ENCODE measurements at regions not wholly inside any gene's neighbourhood (a gene's known extent, or its start where the extent isn't known, plus 50 kb on each side); places are given as distances from the start of the nearest gene placed in this dataset.

GRCh38 chr6:92274588-92274987 lies 1144.8 kb downstream of the EPHA7 start:
- intact Hi-C loops (cut with DNase I), result no loop called here
- H3K4me3 ChIP-seq, result no peak overlapping the region
- H3K27ac ChIP-seq, result no peak overlapping the region
- H3K4me1 ChIP-seq, result no peaks in the 10 kb centered on the region
- no peaks in the 10 kb centered on the region for H3K9me3 ChIP-seq
- DNase-seq, result no peak
- no peak for ATAC-seq
- H3K36me3 ChIP-seq, result no peaks in the 10 kb centered on the region
- TF ChIP-seq CTCF (IDR thresholded peaks at IDR 0.05), result no peak
- H3K27me3 ChIP-seq (ENCODE audit: low read depth), result no peaks in the 10 kb centered on the region

GRCh38 chr6:92273694-92274093 lies 1145.7 kb downstream of the EPHA7 start:
- H3K4me1 ChIP-seq, result no peaks in the 10 kb centered on the region
- no peak overlapping the region for H3K27ac ChIP-seq
- H3K27me3 ChIP-seq (ENCODE audit: low read depth), result no peaks in the 10 kb centered on the region
- TF ChIP-seq CTCF (IDR thresholded peaks at IDR 0.05), result no peak
- DNase-seq (no peak), ATAC-seq (no peak)
- no peak overlapping the region for H3K4me3 ChIP-seq
- H3K36me3 ChIP-seq, result no peaks in the 10 kb centered on the region
- intact Hi-C loops (cut with DNase I), result no loop called here
- H3K9me3 ChIP-seq, result no peaks in the 10 kb centered on the region

GRCh38 chr6:92271091-92271490 lies 1148.3 kb downstream of the EPHA7 start:
- Histone ChIP-seq H3K27ac (no peak overlapping the region), H3K4me1 (no peaks in the 10 kb centered on the region), H3K36me3 (no peaks in the 10 kb centered on the region), H3K27me3 (ENCODE audit: low read depth) (no peaks in the 10 kb centered on the region), H3K4me3 (no peak overlapping the region), H3K9me3 (no peaks in the 10 kb centered on the region)
- no peak for TF ChIP-seq CTCF (IDR thresholded peaks at IDR 0.05)
- ATAC-seq, result no peak
- intact Hi-C loops (cut with DNase I), result no loop called here
- no peak for DNase-seq

DNA sequence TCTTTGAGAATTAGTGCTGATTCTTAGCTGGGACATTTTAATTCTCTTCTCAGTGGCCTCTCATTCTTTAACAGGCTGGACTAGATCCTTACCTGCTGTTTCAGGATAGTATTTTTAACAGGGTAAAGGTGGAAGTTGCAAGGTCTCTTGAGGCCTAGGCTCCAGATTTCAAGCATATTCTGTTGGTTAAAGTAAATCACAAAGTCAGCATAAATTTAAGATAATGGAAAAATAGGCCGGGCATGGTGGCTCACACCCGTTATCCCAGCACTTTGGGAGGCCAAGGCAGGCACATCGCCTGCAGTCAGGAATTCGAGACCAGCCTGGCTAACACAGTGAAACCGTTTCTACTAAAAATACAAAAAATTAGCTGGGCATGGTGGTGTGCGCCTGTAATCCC lies 1149.0 kb downstream of the EPHA7 start:
- intact Hi-C loops (cut with DNase I), result no loop called here
- Histone ChIP-seq H3K36me3 (no peaks in the 10 kb centered on the region), H3K27me3 (ENCODE audit: low read depth) (no peaks in the 10 kb centered on the region), H3K9me3 (no peaks in the 10 kb centered on the region), H3K27ac (no peak overlapping the region), H3K4me1 (no peaks in the 10 kb centered on the region), H3K4me3 (no peak overlapping the region)
- no peak for ATAC-seq
- no peak for DNase-seq
- no peak for TF ChIP-seq CTCF (IDR thresholded peaks at IDR 0.05)

GRCh38 chr6:92267335-92267734 lies 1152.0 kb downstream of the EPHA7 start:
- intact Hi-C loops (cut with DNase I), result no loop called here
- ATAC-seq (no peak), DNase-seq (no peak)
- H3K4me3 ChIP-seq, result no peak overlapping the region
- H3K27ac ChIP-seq, result no peak overlapping the region
- H3K27me3 ChIP-seq (ENCODE audit: low read depth), result no peaks in the 10 kb centered on the region
- no peak for TF ChIP-seq CTCF (IDR thresholded peaks at IDR 0.05)
- H3K36me3 ChIP-seq, result no peaks in the 10 kb centered on the region
- no peaks in the 10 kb centered on the region for H3K9me3 ChIP-seq
- no peaks in the 10 kb centered on the region for H3K4me1 ChIP-seq

DNA sequence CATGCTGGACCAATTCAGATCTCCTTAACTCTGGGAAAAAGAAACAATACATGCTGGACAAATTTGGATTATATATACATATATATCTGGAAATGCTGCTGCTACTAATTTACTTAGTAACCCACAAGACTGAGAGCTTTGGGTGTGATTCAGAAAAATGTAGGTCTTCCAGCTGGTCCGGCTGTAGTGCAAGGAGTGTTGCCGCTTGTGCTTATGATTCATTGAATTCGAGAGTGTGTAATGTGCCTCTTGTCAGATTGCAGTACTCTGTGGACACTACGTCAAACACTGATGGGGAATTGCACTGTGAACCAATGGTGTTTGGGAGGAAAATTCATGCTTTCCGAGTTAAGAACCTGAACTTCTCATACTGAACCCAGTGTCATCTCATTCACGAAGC lies 1155.5 kb downstream of the EPHA7 start:
- peak in 1 of 2 donors; percentile 42 for ATAC-seq
- Histone ChIP-seq H3K27ac (no peak overlapping the region), H3K27me3 (ENCODE audit: low read depth) (no peaks in the 10 kb centered on the region), H3K4me3 (no peak overlapping the region), H3K36me3 (no peaks in the 10 kb centered on the region), H3K9me3 (no peaks in the 10 kb centered on the region), H3K4me1 (no peaks in the 10 kb centered on the region)
- TF ChIP-seq CTCF (IDR thresholded peaks at IDR 0.05), result no peak
- no peak for DNase-seq
- intact Hi-C loops (cut with DNase I), result no loop called here

Measured in lower lobe of right lung (tissue), 2 donors.